Hematopoietic multipotent progenitor cell treated with erythropoietin and hydrocortisone succinate and interleukin-3 and kit ligand, for 6 days (in vitro differentiated cells): ENCODE measurements at regions not wholly inside any gene's neighbourhood (a gene's known extent, or its start where the extent isn't known, plus 50 kb on each side); places are given as distances from the start of the nearest gene placed in this dataset.

ENCODE experiments used
- DNase-seq: peaks from one replicate; pipeline ENCODE4 v3.0.0-alpha.2; 2015

DNA sequence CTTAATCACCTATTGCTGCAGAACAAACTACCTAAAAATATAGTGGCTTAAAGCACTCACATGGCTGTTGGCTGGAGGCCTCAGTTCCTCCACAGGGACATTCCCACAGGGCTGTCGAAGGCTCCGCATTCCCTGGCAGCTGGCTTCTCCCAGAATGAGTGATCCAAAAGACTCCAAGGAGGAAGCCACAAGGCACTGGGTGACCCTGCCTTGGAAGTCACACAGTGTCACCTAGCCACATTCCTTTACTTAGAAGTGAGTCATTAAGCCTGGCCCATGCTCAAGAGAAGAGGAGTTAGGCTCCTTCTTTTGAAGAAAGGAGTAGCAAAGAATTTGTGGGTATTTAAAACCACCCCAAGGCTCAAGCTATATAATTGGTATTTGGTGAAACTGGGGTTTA, 63.9 kb upstream of the MAP1LC3B2 start:
- no peak for DNase-seq

DNA sequence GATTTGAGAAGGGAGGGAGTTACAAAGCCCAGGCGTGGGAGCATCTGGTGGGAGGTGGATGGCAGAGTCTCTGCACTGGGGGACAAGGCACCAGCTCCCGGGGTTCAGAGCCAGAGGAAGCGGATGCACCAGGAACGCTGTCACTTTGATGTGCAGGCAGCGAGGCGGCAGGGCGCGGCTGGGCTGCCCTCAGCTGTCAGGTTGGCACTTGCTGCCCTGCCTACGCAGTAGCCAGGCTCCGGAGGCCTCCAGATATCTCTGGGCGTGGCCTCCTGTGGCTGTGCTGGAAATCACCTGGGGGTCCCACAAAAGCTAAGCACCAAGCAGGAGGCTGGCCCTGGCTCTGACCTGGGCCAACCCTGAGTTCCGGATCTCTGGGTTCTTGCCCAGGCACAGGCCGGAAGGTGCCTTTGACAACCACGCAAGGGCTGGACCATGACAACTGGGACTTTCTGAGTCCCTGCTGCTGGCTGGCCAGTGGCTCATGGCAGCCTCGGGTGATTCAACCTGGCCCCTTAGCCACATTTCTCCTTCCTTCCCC, 62.1 kb upstream of the MAP1LC3B2 start:
- DNase-seq: no peak

DNA sequence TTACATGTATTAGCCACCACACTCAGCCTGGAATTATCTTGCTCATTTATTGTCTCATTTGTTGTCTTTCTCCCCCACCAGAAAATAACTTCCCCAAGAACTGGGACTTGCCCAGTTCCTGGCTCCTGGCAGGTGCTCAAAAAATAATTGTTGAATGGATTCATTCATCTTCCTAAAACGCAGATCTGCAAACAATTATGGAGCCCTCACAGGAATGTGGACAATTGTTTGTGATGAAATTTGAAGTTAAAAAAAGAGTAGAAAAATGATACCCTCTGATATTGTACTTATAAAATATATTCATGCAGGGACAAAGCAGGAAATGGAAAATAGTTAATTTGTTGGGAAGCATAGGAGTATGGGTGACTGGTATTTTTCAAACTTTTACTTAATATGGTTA, 60.7 kb upstream of the MAP1LC3B2 start:
- no peak for DNase-seq

DNA sequence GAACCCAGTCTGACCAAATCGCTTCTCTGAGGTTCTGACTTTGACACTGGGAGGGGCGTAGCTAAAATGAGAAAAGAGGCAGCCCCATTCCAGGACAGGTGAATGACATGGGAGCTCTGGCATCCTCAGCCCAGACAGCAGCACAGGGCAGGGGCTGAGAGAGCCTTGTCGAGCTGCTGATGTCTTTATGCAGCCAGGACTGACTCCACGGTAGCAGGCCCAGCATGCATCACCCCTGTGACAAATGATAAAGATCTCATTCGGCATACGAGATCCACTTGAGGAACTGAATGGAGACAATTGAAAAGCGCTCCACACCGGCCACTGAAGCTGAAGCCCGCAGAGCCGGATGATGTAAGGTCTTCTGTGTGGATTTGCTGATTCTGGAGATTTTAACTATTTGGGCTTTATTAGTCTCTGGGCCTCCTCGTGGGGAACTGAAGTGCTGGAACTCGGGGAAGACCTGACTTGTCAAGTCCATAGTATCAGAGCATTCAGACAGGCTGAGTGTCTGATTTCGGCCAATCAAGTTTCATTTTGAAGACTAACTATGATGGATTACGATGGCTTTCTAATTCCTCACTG, 56.9 kb upstream of the MAP1LC3B2 start:
- no peak for DNase-seq

DNA sequence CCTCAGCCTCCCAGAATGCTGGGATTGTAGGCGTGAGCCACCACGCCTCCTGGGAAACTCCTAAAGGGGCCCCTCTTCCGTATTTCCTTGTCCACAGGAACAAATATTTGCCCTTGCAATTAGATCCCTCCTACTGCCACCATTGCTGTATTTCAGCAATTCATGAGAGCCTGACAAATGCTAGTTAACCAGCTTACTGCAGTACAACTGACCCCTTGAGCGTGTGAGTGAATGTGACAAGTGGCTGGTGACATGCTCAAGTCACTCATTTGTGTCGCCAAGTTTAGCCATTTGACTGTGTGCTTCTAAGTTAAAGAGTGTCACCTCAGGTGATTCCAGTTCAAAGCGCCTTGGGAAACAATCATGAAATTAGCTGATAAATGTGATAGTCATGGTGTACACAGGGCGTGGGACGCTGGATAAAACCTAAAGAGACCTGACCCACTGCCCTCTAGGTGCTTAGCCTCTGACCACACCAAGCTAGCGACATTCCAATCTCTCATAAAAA, 56.1 kb upstream of the MAP1LC3B2 start:
- no peak for DNase-seq

DNA sequence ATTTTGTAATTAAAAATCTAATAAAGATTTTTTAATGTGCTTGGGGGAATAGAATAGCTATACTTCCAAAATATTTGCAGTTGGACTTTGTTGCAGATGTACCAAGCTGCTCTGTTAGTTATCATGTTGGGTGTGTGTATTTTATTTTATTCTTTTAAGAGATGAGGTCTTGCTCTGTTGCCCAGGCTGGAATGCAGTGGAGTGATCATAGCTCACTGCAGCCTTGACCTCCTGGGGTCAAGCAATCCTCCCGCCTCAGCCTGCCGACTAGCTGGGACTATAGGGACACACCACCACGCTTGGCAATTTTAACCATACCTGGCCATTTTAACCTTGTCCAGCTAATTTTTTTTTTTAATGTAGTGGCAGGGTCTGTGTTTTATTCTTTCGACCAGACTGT, 54.7 kb upstream of the MAP1LC3B2 start:
- no peak for DNase-seq

DNA sequence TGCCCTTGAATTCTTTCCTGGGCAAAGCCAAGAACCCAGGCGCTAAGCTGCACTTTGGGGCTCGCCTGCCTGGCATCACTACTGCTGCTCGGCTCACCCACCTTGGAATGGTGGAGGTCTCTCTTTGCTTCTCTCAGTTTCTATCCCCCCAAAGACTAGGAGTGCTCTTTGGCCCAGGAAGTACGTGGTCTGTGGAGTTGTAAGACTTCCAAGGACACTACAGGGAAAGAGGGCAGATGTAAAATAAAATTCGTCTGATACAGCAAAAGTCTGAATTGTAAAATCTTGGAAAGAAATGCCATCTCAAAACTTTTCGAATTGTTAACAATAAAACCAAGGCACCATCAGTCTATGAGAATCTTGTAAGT, 52.5 kb upstream of the MAP1LC3B2 start:
- no peak for DNase-seq

DNA sequence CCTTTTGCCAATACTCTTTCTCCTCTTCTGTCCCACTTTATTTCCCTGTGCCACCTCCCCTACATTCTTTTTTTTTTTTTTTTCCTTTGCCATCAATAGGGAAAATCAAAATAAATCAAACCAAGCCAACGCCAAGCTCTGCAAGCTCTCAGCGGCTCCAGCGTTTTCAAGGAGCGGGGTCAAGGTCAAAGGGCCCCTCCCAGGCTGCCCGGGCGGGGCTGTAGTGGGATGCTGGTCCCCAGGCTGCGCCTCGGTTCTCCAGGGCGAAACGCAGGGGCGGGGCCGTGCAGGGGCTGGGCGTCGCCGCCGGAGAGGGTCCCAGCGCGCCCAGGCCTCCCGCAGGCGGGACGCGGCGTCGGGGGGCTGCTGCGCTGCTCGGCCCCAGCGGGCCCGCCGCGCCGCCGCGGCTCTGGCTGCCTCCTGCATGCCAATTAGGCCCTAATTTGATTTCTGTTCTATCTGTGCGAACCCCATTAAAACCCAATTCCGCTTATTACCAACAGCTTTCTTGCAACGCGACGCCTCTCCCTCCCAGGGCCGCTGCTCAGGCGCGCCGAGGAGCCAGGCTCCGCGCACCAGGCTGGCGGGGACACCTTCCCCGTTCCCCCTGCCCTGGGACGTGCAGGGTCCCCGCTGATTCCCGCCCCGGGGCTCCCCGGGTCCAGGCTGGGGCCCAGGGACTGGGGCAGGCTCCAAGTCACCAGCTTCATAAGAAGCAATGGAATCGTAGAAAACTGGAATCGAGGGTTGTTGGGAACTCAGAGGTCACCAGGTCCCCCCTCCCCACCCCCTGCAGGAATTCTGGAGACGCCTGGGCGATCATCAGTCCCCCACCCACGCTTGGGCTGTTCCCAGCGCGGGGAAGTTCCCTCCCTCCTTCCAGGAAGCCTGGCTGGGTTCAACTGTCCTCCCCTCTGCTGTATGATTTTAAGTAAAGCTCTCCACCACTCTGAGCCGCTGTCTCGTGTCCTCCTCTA, 50.7 kb upstream of the MAP1LC3B2 start:
- DNase-seq: peak; percentile 42
